ENCODE measurements at regions not wholly inside any gene's neighbourhood (a gene's known extent, or its start where the extent isn't known, plus 50 kb on each side); places are given as distances from the start of the nearest gene placed in this dataset.

- TF ChIP-seq CTCF (IDR thresholded peaks at IDR 0.05) (no peak), REST (IDR thresholded peaks at IDR 0.05; ENCODE audit: insufficient read depth in 1 of 2, low read depth in 2 of 2, low read length in 1 of 2) (no peak), POLR2AphosphoS5 (IDR thresholded peaks at IDR 0.05; ENCODE audit: low read depth, low read length) (no peak)
Measured at GRCh38 chr22:48676266-48677167, 1151.2 kb downstream of the BRD1 start.

Measured in Panc1 (cell line).